A549 (cell line): ENCODE measurements at regions not wholly inside any gene's neighbourhood (a gene's known extent, or its start where the extent isn't known, plus 50 kb on each side); places are given as distances from the start of the nearest gene placed in this dataset.

Experiments
- ATAC-seq, 2 experiments: fragments of 200-7000 bp in 1 of 2; fragments of >200 bp in 1 of 2; cut with Nextera tagmentation in 1 of 2; cut with Tn5 transposase in 1 of 2; 3 replicates each; pipeline versions ENCODE4 v1.8.0 to v1.9.1; 2018 to 2020; ENCODE audit warnings: mild to moderate bottlenecking in 1 of 2, moderate library complexity in 1 of 2
- CTCF ChIA-PET: fragments of 300-600 bp; sonication (Branson Sonifier 250); formaldehyde crosslinking; extraction: SDS; loops from one replicate; lab custom pipeline; 2021; ENCODE audit warnings: antibody characterized with exemption, inconsistent platforms; lab: Yijun Ruan, JAX
- POLR2A ChIA-PET: fragments of 350-600 bp; formaldehyde crosslinking; extraction: SDS; loops from one replicate; lab custom pipeline; 2021; ENCODE audit warnings: antibody characterized with exemption, inconsistent platforms; lab: Yijun Ruan, JAX
- DNase-seq, 2 experiments: peaks; one replicate each; pipeline versions ENCODE4 v3.0.0 to v3.0.0-alpha.2; 2011 to 2016; ENCODE audit warnings: low read depth in 1 of 2, low spot score in 1 of 2
- FAIRE-seq: peaks from 2 replicates; lab custom pipeline; 2011; peaks lifted over from hg19 to GRCh38; lab: Jason Lieb, UNC
- H3K27ac ChIP-seq, 2 experiments: fragments of >200 bp; sonication (Bioruptor Twin); formaldehyde crosslinking; 3 replicates each; pipeline ENCODE4 v1.5.1; 2016 to 2017
- H3K4me1 ChIP-seq: fragments of >200 bp; sonication (Bioruptor Twin); formaldehyde crosslinking; 3 replicates; pipeline ENCODE4 v1.6.1; 2016
- H3K4me2 ChIP-seq: fragments of >200 bp; sonication (Bioruptor Twin); formaldehyde crosslinking; 3 replicates; pipeline ENCODE4 v1.6.1; 2016
- H3K4me3 ChIP-seq: fragments of >200 bp; sonication (Bioruptor Twin); formaldehyde crosslinking; 3 replicates; pipeline ENCODE4 v1.5.1; 2016
- H3K9me3 ChIP-seq: fragments of >200 bp; sonication (Bioruptor Twin); formaldehyde crosslinking; 3 replicates; pipeline ENCODE4 v1.6.1; 2016
- BHLHE40 ChIP-seq: IDR thresholded peaks from 2 replicates; pipeline ENCODE4 v1.6.1; 2012; ENCODE audit warnings: low read depth, low read length, inconsistent platforms
- CBX2 ChIP-seq: fragments of 200-600 bp; sonication (generic); IDR thresholded peaks from 2 replicates; pipeline ENCODE4 v1.6.1; 2016; ENCODE audit warnings: low read depth, mild to moderate bottlenecking, borderline replicate concordance
- CHD2 ChIP-seq: fragments of 150-350 bp; IDR thresholded peaks from 2 replicates; pipeline ENCODE4 v1.6.1; 2014; ENCODE audit warnings: low read length; ENCODE audit not compliant: partially characterized antibody
- CTCF ChIP-seq: fragments of >200 bp; sonication (Bioruptor Twin); formaldehyde crosslinking; IDR thresholded peaks from 3 replicates; pipeline ENCODE4 v1.5.1; 2016
- ESRRA ChIP-seq: fragments of 150-350 bp; IDR thresholded peaks from 2 replicates; pipeline ENCODE4 v1.6.1; 2014; ENCODE audit warnings: mild to moderate bottlenecking, low read length, borderline replicate concordance
- FOSL2 ChIP-seq, 2 experiments: fragments of 450-650 bp in 1 of 2; fragments of >200 bp in 1 of 2; sonication (Bioruptor Twin) in 1 of 2; formaldehyde crosslinking; IDR thresholded peaks; 2 replicates each; pipeline versions ENCODE4 v1.5.0 to v1.6.1; 2016 to 2020; ENCODE audit warnings: mild to moderate bottlenecking in 1 of 2, moderate library complexity in 1 of 2
- FOXS1 ChIP-seq: fragments of 250-450 bp; sonication (Bioruptor Pico); IDR thresholded peaks from 2 replicates; pipeline ENCODE4 v1.5.0; 2020; ENCODE audit warnings: mild to moderate bottlenecking, moderate library complexity
- HEYL ChIP-seq: fragments of 250-450 bp; sonication (Bioruptor Pico); IDR thresholded peaks from 2 replicates; pipeline ENCODE4 v1.8.0; 2021; ENCODE audit warnings: mild to moderate bottlenecking, moderate library complexity
- HOXB13 ChIP-seq: fragments of 250-450 bp; sonication (Bioruptor Pico); IDR thresholded peaks from 2 replicates; pipeline ENCODE4 v1.5.0; 2020; ENCODE audit warnings: low read depth, mild to moderate bottlenecking, moderate library complexity
- HOXB5 ChIP-seq: fragments of 250-450 bp; sonication (Bioruptor Pico); IDR thresholded peaks from 2 replicates; pipeline ENCODE4 v1.5.0; 2020; ENCODE audit warnings: mild to moderate bottlenecking, moderate library complexity
- JUN ChIP-seq, 2 experiments: fragments of >200 bp; sonication (Bioruptor Twin); formaldehyde crosslinking; IDR thresholded peaks; 2 replicates in 1 of 2; 3 replicates in 1 of 2; pipeline ENCODE4 v1.6.1; 2016 to 2017
- JUNB ChIP-seq: fragments of >200 bp; sonication (Bioruptor Twin); formaldehyde crosslinking; IDR thresholded peaks from 2 replicates; pipeline ENCODE4 v1.6.1; 2016
- MAFK ChIP-seq: fragments of 450-650 bp; IDR thresholded peaks from 2 replicates; pipeline ENCODE4 v1.6.1; 2014; ENCODE audit not compliant: partially characterized antibody
- MYC ChIP-seq: IDR thresholded peaks from 2 replicates; pipeline ENCODE4 v1.6.1; 2012; ENCODE audit warnings: mild to moderate bottlenecking, inconsistent platforms, low read length, improper control_type of control experiment, borderline replicate concordance
- NFE2L2 ChIP-seq: fragments of 150-350 bp; conservative IDR thresholded peaks from 2 replicates; pipeline ENCODE4 v1.6.1; 2014; ENCODE audit warnings: low read length
- NPAS2 ChIP-seq: fragments of 250-450 bp; sonication (Bioruptor Pico); IDR thresholded peaks from 2 replicates; pipeline ENCODE4 v1.8.0; 2022; ENCODE audit warnings: mild to moderate bottlenecking, moderate library complexity, borderline replicate concordance
- NR3C1 ChIP-seq: fragments of >200 bp; sonication (Bioruptor Twin); formaldehyde crosslinking; IDR thresholded peaks from 3 replicates; pipeline ENCODE4 v1.6.1; 2017
- PBX3 ChIP-seq: IDR thresholded peaks from 2 replicates; pipeline ENCODE4 v1.6.1; 2012
- POLR2A ChIP-seq: IDR thresholded peaks from 2 replicates; pipeline ENCODE4 v1.6.1; 2012; ENCODE audit warnings: mild to moderate bottlenecking, low read length
- POLR2AphosphoS2 ChIP-seq: conservative IDR thresholded peaks from 2 replicates; pipeline ENCODE4 v1.6.1; 2012; ENCODE audit warnings: low read length, improper control_type of control experiment, inconsistent platforms
- RARB ChIP-seq: fragments of 250-450 bp; sonication (Bioruptor Pico); IDR thresholded peaks from 2 replicates; pipeline ENCODE4 v1.8.0; 2021; ENCODE audit warnings: mild to moderate bottlenecking, moderate library complexity
- RCOR1 ChIP-seq: fragments of 150-350 bp; IDR thresholded peaks from 2 replicates; pipeline ENCODE4 v1.6.1; 2014; ENCODE audit warnings: antibody characterized with exemption, low read length, low read depth
- REST ChIP-seq: fragments of 200-600 bp; sonication (generic); IDR thresholded peaks from 2 replicates; pipeline ENCODE4 v1.6.1; 2016; ENCODE audit warnings: antibody characterized with exemption, mild to moderate bottlenecking, moderate library complexity
- SMC3 ChIP-seq: fragments of >200 bp; sonication (Bioruptor Twin); formaldehyde crosslinking; IDR thresholded peaks from 3 replicates; pipeline ENCODE4 v1.6.1; 2018; ENCODE audit warnings: inconsistent platforms
- SREBF2 ChIP-seq: fragments of 450-650 bp; IDR thresholded peaks from 2 replicates; pipeline ENCODE4 v1.6.1; 2014; ENCODE audit warnings: mild to moderate bottlenecking, moderate library complexity
- USF2 ChIP-seq: fragments of 450-650 bp; IDR thresholded peaks from 2 replicates; pipeline ENCODE4 v1.6.1; 2014; ENCODE audit warnings: antibody characterized with exemption
- ZNF302 ChIP-seq: fragments of 250-450 bp; sonication (Bioruptor Pico); IDR thresholded peaks from 2 replicates; pipeline ENCODE4 v1.9.0; 2021; ENCODE audit warnings: inconsistent platforms, mild to moderate bottlenecking, moderate library complexity
- ZSCAN20 ChIP-seq: fragments of 250-450 bp; sonication (Bioruptor Pico); IDR thresholded peaks from 2 replicates; pipeline ENCODE4 v1.8.0; 2022; ENCODE audit warnings: mild to moderate bottlenecking, moderate library complexity
- WGBS: methylation state at CpG from one replicate; pipeline ENCODE4 v1.1.6; 2017; ENCODE audit errors: missing lambda C conversion rate; 5-methylcytosine and 5-hydroxymethylcytosine counted together
- TF ChIP-seq, protein P1 (sequence below): IDR thresholded peaks from 2 replicates; pipeline ENCODE4 v1.6.1; 2012; ENCODE audit warnings: low read depth, borderline replicate concordance
- TF ChIP-seq, protein P2 (sequence below): fragments of >200 bp; sonication (Bioruptor Twin); formaldehyde crosslinking; IDR thresholded peaks from 2 replicates; pipeline ENCODE4 v1.6.1; 2016

- ChIA-PET POLR2A (no interaction called here), CTCF (interaction anchor here (0.6 to 0.9 kb wide), 2 partner anchors 9 to 746 kb away, joined by 3 read pairs; no protein-coding TSS in a partner anchor)
- Histone ChIP-seq H3K9me3 (no peaks in the 10 kb centered on the region), H3K4me2 (no peak overlapping the region), H3K4me1 (no peaks in the 10 kb centered on the region), H3K27ac (no peak overlapping the region), H3K4me3 (no peak overlapping the region)
- ATAC-seq (no peak), DNase-seq (no peak), FAIRE-seq (no peak)
- 0% methylated on average over 1 of the region's 1 CpG for WGBS
- TF ChIP-seq HEYL (CRISPR knock-in tag) (no peak), BHLHE40 (no peak), HOXB13 (CRISPR knock-in tag) (no peak), NFE2L2 (no peak), REST (no peak), JUN (IDR thresholded peaks at IDR 0.05) (no peak), POLR2AphosphoS2 (no peak), POLR2A (no peak), ESRRA (no peak), JUNB (no peak), FOSL2 (IDR thresholded peaks at IDR 0.05) (no peak), FOSL2 (CRISPR knock-in tag; IDR thresholded peaks at IDR 0.05) (no peak), MYC (no peak), FOXS1 (no peak)
- TF ChIP-seq, protein P1, sequence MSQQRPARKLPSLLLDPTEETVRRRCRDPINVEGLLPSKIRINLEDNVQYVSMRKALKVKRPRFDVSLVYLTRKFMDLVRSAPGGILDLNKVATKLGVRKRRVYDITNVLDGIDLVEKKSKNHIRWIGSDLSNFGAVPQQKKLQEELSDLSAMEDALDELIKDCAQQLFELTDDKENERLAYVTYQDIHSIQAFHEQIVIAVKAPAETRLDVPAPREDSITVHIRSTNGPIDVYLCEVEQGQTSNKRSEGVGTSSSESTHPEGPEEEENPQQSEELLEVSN = no peak
Observed at GRCh38 chr9:106310782-106311181, 552.2 kb upstream of the ZNF462 start.

DNA sequence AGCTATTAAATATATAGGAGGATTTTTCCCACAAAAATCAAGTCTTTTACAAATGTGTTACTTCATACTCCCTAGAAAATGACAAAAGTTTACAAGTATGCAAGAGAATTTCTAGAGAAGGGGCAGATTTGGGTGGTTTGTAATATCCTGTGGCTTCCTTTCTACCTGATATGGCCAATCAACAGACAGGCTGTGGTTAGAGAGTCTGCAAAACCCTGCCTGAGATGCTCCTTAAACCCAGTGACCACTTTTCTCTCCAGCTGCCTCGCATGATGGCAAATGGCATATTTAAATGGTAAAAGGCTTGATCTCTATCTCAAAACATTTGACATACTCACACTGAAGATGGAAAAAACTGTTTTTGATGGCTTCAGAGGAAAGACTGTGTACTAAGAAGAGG is 550.1 kb upstream of the ZNF462 start:
- no peak for TF ChIP-seq USF2
- no peak for TF ChIP-seq MAFK
- TF ChIP-seq HOXB5 (CRISPR knock-in tag) = no peak
- no peak for TF ChIP-seq SREBF2
- no peak for TF ChIP-seq RCOR1
- TF ChIP-seq CBX2 = no peak
- TF ChIP-seq RARB (CRISPR knock-in tag) = no peak
- no peak for TF ChIP-seq JUN (IDR thresholded peaks at IDR 0.05)
- no peak for TF ChIP-seq ZSCAN20 (CRISPR knock-in tag)
- Histone ChIP-seq H3K4me2 (no peak overlapping the region), H3K4me3 (no peak overlapping the region), H3K27ac (no peak overlapping the region), H3K4me1 (no peaks in the 10 kb centered on the region), H3K9me3 (no peaks in the 10 kb centered on the region)
- FAIRE-seq = no peak
- ChIA-PET POLR2A (no interaction called here), CTCF (no interaction called here)
- no peak for ATAC-seq
- no peak for DNase-seq
- 43% methylated on average over 1 of the region's 1 CpG for WGBS

DNA sequence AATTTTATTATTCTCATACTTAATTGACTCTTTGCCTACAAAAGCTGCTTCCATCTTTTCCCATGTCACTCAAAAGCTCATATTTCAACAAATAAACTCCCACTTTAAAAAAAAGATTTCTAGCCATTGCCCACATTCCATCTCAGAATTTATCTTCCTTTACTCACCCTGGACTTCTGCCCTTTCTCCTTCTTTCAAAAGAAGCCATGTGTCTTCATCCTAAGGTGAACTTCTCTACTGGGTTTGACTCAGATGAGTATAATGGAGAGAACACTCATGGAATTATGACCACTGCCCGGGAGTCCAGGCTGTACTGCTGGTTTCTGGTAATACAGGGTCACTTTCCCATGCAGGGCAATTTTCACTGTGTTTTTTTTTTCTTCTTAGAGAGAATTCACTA is 548.5 kb upstream of the ZNF462 start:
- POLR2A ChIA-PET = no interaction called here
- WGBS = 0% methylated on average over 1 of the region's 1 CpG
- TF ChIP-seq BHLHE40 = no peak
- no peak for TF ChIP-seq NR3C1
- no peak for TF ChIP-seq SREBF2
- no peak for TF ChIP-seq CHD2
- no peak for TF ChIP-seq ZNF302
- TF ChIP-seq NPAS2 (CRISPR knock-in tag) = no peak
- TF ChIP-seq, protein P2, sequence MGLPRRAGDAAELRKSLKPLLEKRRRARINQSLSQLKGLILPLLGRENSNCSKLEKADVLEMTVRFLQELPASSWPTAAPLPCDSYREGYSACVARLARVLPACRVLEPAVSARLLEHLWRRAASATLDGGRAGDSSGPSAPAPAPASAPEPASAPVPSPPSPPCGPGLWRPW = no peak
- no peak for TF ChIP-seq CTCF
- TF ChIP-seq SMC3 = no peak
- no peak for TF ChIP-seq PBX3
- no peak for TF ChIP-seq JUN (IDR thresholded peaks at IDR 0.05)

More for the DNA sequence above, 548.5 kb upstream of the ZNF462 start:
- CTCF ChIA-PET = interaction anchor here (1.1 kb wide), 1 partner anchor 17 kb away, joined by 3 read pairs; no protein-coding TSS in a partner anchor
- H3K4me3 ChIP-seq = no peak overlapping the region
- FAIRE-seq (no peak), DNase-seq (no peak), ATAC-seq (no peak)
- no peak overlapping the region for H3K27ac ChIP-seq
- H3K4me1 ChIP-seq = no peaks in the 10 kb centered on the region
- H3K9me3 ChIP-seq = no peaks in the 10 kb centered on the region
- no peak overlapping the region for H3K4me2 ChIP-seq
